A673 (cell line): ENCODE measurements at regions not wholly inside any gene's neighbourhood (a gene's known extent, or its start where the extent isn't known, plus 50 kb on each side); places are given as distances from the start of the nearest gene placed in this dataset.

Experiments used
- EZH2 ChIP-seq: fragments of 200-600 bp; sonication (generic); IDR thresholded peaks from 2 replicates; pipeline ENCODE4 v1.6.1; 2017; ENCODE audit warnings: borderline replicate concordance, low read depth, mild to moderate bottlenecking, mixed read lengths, antibody characterized with exemption, low read length; ENCODE audit not compliant: poor library complexity, severe bottlenecking
- TF ChIP-seq, protein P1 (sequence below): fragments of 300-800, 200-600 bp; sonication (generic); conservative IDR thresholded peaks from 2 replicates; pipeline ENCODE4 v1.5.1; 2017; ENCODE audit warnings: low read depth, mild to moderate bottlenecking, antibody characterized with exemption, low read length, moderate library complexity, mixed read lengths

DNA sequence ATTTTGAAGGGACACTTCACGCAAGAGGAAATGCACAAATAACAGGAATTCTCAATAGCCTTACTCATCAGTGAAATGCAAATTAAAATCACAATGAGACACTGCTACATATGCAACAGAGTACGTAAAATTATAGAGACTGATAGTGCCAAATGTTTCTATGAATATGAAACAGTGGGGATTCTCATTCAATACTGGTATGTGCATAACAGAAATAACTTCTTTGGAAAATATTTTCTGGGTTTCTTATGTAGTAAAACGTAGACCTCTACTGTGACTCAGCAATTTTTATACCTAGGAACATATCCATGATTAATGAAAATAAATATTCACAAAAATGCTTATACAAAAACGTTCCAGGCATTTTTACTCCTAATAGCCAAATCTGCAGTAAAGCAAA lies 1625.2 kb downstream of the MAT2B start:
- TF ChIP-seq, protein P1, sequence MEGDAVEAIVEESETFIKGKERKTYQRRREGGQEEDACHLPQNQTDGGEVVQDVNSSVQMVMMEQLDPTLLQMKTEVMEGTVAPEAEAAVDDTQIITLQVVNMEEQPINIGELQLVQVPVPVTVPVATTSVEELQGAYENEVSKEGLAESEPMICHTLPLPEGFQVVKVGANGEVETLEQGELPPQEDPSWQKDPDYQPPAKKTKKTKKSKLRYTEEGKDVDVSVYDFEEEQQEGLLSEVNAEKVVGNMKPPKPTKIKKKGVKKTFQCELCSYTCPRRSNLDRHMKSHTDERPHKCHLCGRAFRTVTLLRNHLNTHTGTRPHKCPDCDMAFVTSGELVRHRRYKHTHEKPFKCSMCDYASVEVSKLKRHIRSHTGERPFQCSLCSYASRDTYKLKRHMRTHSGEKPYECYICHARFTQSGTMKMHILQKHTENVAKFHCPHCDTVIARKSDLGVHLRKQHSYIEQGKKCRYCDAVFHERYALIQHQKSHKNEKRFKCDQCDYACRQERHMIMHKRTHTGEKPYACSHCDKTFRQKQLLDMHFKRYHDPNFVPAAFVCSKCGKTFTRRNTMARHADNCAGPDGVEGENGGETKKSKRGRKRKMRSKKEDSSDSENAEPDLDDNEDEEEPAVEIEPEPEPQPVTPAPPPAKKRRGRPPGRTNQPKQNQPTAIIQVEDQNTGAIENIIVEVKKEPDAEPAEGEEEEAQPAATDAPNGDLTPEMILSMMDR, result no peak
- TF ChIP-seq EZH2, result no peak
